Astrocyte (in vitro differentiated cells and primary cell): ENCODE measurements at regions not wholly inside any gene's neighbourhood (a gene's known extent, or its start where the extent isn't known, plus 50 kb on each side); places are given as distances from the start of the nearest gene placed in this dataset.

Source experiments
- EZH2 ChIP-seq: IDR thresholded peaks from 2 replicates; pipeline ENCODE4 v1.6.1; 2012; ENCODE audit warnings: mild to moderate bottlenecking, low read length, inconsistent platforms; ENCODE audit not compliant: insufficient read depth
- TF ChIP-seq, protein P1 (sequence below): IDR thresholded peaks from 2 replicates; pipeline ENCODE4 v1.5.1; 2011; ENCODE audit warnings: low read depth, mild to moderate bottlenecking, inconsistent platforms, low read length, moderate library complexity; ENCODE audit not compliant: insufficient read depth

DNA sequence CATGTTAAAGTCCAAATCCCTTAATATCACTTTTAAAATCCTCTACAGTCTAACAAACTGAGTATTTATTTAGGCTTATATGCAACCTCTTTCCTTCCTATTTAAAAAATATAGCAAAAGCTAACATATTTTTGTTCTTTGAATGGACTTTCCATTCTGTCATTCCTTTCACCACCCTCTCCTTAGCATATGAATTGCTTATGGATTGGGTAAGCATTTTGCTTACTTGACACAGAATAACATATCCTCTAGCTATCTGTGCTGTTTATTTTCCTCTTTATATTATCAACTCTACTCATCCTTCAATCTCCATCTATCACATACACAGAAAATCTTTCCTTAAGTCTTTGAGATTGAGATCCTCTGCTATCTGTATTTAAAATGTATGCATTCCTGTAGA lies 206.1 kb upstream of the NEIL3 start:
- TF ChIP-seq, protein P1, sequence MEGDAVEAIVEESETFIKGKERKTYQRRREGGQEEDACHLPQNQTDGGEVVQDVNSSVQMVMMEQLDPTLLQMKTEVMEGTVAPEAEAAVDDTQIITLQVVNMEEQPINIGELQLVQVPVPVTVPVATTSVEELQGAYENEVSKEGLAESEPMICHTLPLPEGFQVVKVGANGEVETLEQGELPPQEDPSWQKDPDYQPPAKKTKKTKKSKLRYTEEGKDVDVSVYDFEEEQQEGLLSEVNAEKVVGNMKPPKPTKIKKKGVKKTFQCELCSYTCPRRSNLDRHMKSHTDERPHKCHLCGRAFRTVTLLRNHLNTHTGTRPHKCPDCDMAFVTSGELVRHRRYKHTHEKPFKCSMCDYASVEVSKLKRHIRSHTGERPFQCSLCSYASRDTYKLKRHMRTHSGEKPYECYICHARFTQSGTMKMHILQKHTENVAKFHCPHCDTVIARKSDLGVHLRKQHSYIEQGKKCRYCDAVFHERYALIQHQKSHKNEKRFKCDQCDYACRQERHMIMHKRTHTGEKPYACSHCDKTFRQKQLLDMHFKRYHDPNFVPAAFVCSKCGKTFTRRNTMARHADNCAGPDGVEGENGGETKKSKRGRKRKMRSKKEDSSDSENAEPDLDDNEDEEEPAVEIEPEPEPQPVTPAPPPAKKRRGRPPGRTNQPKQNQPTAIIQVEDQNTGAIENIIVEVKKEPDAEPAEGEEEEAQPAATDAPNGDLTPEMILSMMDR = no peak
- TF ChIP-seq EZH2 = no peak
